HepG2 (cell line): ENCODE measurements at regions not wholly inside any gene's neighbourhood (a gene's known extent, or its start where the extent isn't known, plus 50 kb on each side); places are given as distances from the start of the nearest gene placed in this dataset.

Experiments used
- ATAC-seq: fragments of 200-7000 bp; cut with Tn5 transposase; 3 replicates; pipeline ENCODE4 v1.9.1; 2020; ENCODE audit warnings: mild to moderate bottlenecking, moderate library complexity
- BruUV-seq: library from RNA; stranded (reverse); fragments of 400-500 nt; replicated peaks from 2 replicates; lab custom pipeline; 2021; lab: Mats Ljungman, UMichigan
- CTCF ChIA-PET: fragments of 300-600 bp; formaldehyde crosslinking; extraction: SDS; loops from one replicate; lab custom pipeline; 2021; ENCODE audit warnings: low total read pairs, inconsistent platforms, low intra/inter-chr PET ratio; lab: Yijun Ruan, JAX
- POLR2A ChIA-PET: fragments of 350-600 bp; sonication (Branson Sonifier 250); formaldehyde crosslinking; loops from one replicate; lab custom pipeline; 2020; ENCODE audit warnings: antibody characterized with exemption, inconsistent platforms; lab: Yijun Ruan, JAX
- DNase-seq: peaks from one replicate; pipeline ENCODE4 v3.0.0-alpha.2; 2015; ENCODE audit warnings: low spot score
- FAIRE-seq: peaks from 3 replicates; lab custom pipeline; 2011; peaks lifted over from hg19 to GRCh38; lab: Jason Lieb, UNC
- H2AFZ ChIP-seq: one replicate; pipeline ENCODE4 v1.6.1; 2011; ENCODE audit warnings: low read length, inconsistent platforms
- H3K27ac ChIP-seq: fragments of 300-600 bp; 3 replicates; pipeline ENCODE4 v1.8.0; 2011; ENCODE audit warnings: mixed run types, mild to moderate bottlenecking, mixed read lengths, low read length, inconsistent platforms; ENCODE audit not compliant: insufficient read depth; ENCODE audit errors: extremely low read length
- H3K27me3 ChIP-seq, 2 experiments: fragments of 200-600 bp in 1 of 2; 2 replicates in 1 of 2; 3 replicates in 1 of 2; pipeline versions ENCODE4 v1.6.0 to v1.8.0; 2011; ENCODE audit warnings: low read length in 2 of 2, mild to moderate bottlenecking in 2 of 2, moderate library complexity in 2 of 2, inconsistent platforms in 1 of 2; ENCODE audit not compliant: insufficient read depth in 2 of 2, control insufficient read depth in 1 of 2
- H3K36me3 ChIP-seq, 2 experiments: fragments of 200-600 bp in 1 of 2; replicated peaks in 1 of 2; 2 replicates in 1 of 2; 3 replicates in 1 of 2; pipeline versions ENCODE4 v1.5.1 to v1.8.0; 2011; ENCODE audit warnings: low read length in 2 of 2, inconsistent platforms in 1 of 2; ENCODE audit not compliant: insufficient read depth in 2 of 2, control insufficient read depth in 1 of 2
- H3K4me1 ChIP-seq: 2 replicates; pipeline ENCODE4 v1.5.1; 2012; ENCODE audit warnings: low read length, inconsistent platforms; ENCODE audit not compliant: insufficient read depth
- H3K4me2 ChIP-seq: 2 replicates; pipeline ENCODE4 v1.6.0; 2011; ENCODE audit warnings: low read depth, low read length, inconsistent platforms
- H3K4me3 ChIP-seq, 3 experiments: fragments of 200-600 bp in 1 of 3; sonication (generic), shearing (Covaris generic) in 1 of 3; replicated peaks in 1 of 3; 2 replicates each; pipeline ENCODE4 v1.5.1; 2011 to 2016; ENCODE audit warnings: low read length in 3 of 3, inconsistent platforms in 2 of 3, low read depth in 2 of 3, mild to moderate bottlenecking in 2 of 3, control low read depth in 1 of 3, mixed read lengths in 1 of 3; ENCODE audit not compliant: insufficient read depth in 1 of 3
- H3K79me2 ChIP-seq: one replicate; pipeline ENCODE4 v1.6.1; 2011; ENCODE audit warnings: low read length, inconsistent platforms; ENCODE audit not compliant: insufficient read depth
- H3K9ac ChIP-seq: 2 replicates; pipeline ENCODE4 v1.6.0; 2011; ENCODE audit warnings: mild to moderate bottlenecking, low read depth, low read length, inconsistent platforms; ENCODE audit not compliant: insufficient read depth
- H3K9me3 ChIP-seq: 2 replicates; pipeline ENCODE4 v1.5.1; 2012; ENCODE audit warnings: mild to moderate bottlenecking, low read length
- H4K20me1 ChIP-seq: 2 replicates; pipeline ENCODE4 v1.6.0; 2011; ENCODE audit warnings: inconsistent platforms, mild to moderate bottlenecking, low read length, moderate library complexity; ENCODE audit not compliant: insufficient read depth
- BCL6 ChIP-seq: IDR thresholded peaks from 2 replicates; pipeline ENCODE4 v1.6.1; 2016; ENCODE audit warnings: missing genetic modification reagents, missing compliant biosample characterization
- ELF4 ChIP-seq: sonication (generic); formaldehyde crosslinking; IDR thresholded peaks from 2 replicates; pipeline ENCODE4 v1.5.0; 2020; ENCODE audit warnings: missing genetic modification reagents, mild to moderate bottlenecking, moderate library complexity, borderline replicate concordance
- GLMP ChIP-seq: sonication (generic); formaldehyde crosslinking; IDR thresholded peaks from 2 replicates; pipeline ENCODE4 v1.9.0; 2021; ENCODE audit warnings: missing genetic modification reagents, mild to moderate bottlenecking, borderline replicate concordance
- MBNL3 ChIP-seq: fragments of 250-450 bp; sonication (Bioruptor Pico); conservative IDR thresholded peaks from 2 replicates; pipeline ENCODE4 v1.8.0; 2022; ENCODE audit warnings: mild to moderate bottlenecking, inconsistent platforms
- MED8 ChIP-seq: sonication (generic); formaldehyde crosslinking; IDR thresholded peaks from 2 replicates; pipeline ENCODE4 v1.8.1; 2023; ENCODE audit warnings: mild to moderate bottlenecking, missing genetic modification reagents; ENCODE audit not compliant: insufficient replicate concordance
- PAXIP1 ChIP-seq: sonication (generic); formaldehyde crosslinking; conservative IDR thresholded peaks from 2 replicates; pipeline ENCODE4 v1.4.0; 2020; ENCODE audit warnings: mild to moderate bottlenecking, missing genetic modification reagents, moderate library complexity
- ZBTB1 ChIP-seq: sonication (generic); formaldehyde crosslinking; IDR thresholded peaks from 2 replicates; pipeline ENCODE4 v1.4.0; 2020; ENCODE audit warnings: missing genetic modification reagents, borderline replicate concordance
- ZFP90 ChIP-seq: sonication (generic); formaldehyde crosslinking; IDR thresholded peaks from 2 replicates; pipeline ENCODE4 v1.8.0; 2022; ENCODE audit warnings: missing genetic modification reagents, mild to moderate bottlenecking, inconsistent platforms, borderline replicate concordance
- ZMAT3 ChIP-seq: sonication (generic); formaldehyde crosslinking; conservative IDR thresholded peaks from 2 replicates; pipeline ENCODE4 v1.7.0; 2021; ENCODE audit warnings: missing genetic modification reagents
- ZNF674 ChIP-seq: sonication (generic); formaldehyde crosslinking; IDR thresholded peaks from 2 replicates; pipeline ENCODE4 v1.5.0; 2020; ENCODE audit warnings: low read depth, mild to moderate bottlenecking, missing genetic modification reagents
- ZNF781 ChIP-seq: sonication (generic); formaldehyde crosslinking; IDR thresholded peaks from 2 replicates; pipeline ENCODE4 v1.5.1; 2020; ENCODE audit warnings: borderline replicate concordance, mild to moderate bottlenecking, missing genetic modification reagents; ENCODE audit errors: not compliant biosample characterization
- ZSCAN5A ChIP-seq: sonication (generic); formaldehyde crosslinking; IDR thresholded peaks from 2 replicates; pipeline ENCODE4 v1.8.0; 2022; ENCODE audit warnings: mild to moderate bottlenecking, missing genetic modification reagents, borderline replicate concordance
- WGBS: methylation state at CpG from one replicate; pipeline ENCODE4 v1.1.6; 2017; ENCODE audit warnings: low lambda C conversion rate; 5-methylcytosine and 5-hydroxymethylcytosine counted together
- in situ Hi-C: cut with HindIII; loops from 2 replicates; pipeline ENCODE4 v1.10.0; 2017; ENCODE audit warnings: low pct_unique_long_range_greater_than_20kb; ENCODE audit not compliant: extremely low pct_ligation_motif_present
- intact Hi-C: fragments of 100-400 bp; cut with micrococcal nuclease; formaldehyde crosslinking; loops from one replicate; pipeline ENCODE4 v1.10.0; 2022; ENCODE audit not compliant: unreplicated experiment
- TF ChIP-seq, protein P1 (sequence below): sonication (generic); formaldehyde crosslinking; IDR thresholded peaks from 2 replicates; pipeline ENCODE4 v1.4.0; 2020; ENCODE audit warnings: missing genetic modification reagents

DNA sequence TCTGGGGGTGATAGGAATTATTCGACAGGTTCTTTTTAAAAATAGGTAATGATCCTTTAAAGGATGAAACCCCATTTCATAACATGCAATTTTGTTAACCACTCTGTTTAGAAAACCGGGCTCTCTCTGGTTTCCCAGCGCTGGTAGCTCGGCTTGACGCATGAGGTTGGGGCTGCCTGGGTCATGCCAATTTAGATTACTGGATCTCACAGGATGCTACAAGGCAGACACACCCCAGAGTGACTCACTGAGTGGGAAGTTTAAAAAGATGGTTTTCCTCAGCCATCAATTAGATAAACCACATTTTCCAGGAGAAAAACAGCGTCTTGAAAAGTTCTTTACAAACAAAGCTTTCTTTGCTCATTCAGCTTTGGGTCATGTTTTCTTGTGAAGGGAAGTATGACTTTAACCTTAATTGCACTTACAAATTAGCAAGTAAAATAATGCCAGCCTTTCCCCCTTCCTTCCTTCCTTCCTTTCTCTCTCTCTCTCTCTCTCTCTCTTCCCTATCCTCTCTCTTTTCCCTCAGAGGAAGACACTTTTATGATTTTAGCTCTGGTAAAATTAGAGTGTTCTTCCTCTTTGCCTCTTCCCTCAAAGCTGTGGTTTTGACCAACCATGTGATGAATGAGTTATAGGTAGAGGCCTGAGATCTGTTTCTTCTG, 99.8 kb downstream of the EPDR1 start:
- DNase-seq (no peak), FAIRE-seq (no peak), ATAC-seq (no peak)
- Histone ChIP-seq H2AFZ (no peak overlapping the region), H4K20me1 (no peaks in the 10 kb centered on the region), H3K36me3 (no peaks in the 10 kb centered on the region), H3K4me1 (no peaks in the 10 kb centered on the region), H3K79me2 (no peaks in the 10 kb centered on the region), H3K4me2 (no peak overlapping the region), H3K9ac (no peak overlapping the region), H3K4me3 (no peak overlapping the region), H3K9me3 (no peaks in the 10 kb centered on the region), H3K27ac (no peak overlapping the region), H3K27me3 (no peaks in the 10 kb centered on the region)
- in situ Hi-C loops, result no loop called here
- intact Hi-C loops, result loop anchor here (2.0 to 5.0 kb wide), 2 partner anchors 103 to 118 kb away; partner anchors contain the start of gene SFRP4
- BruUV-seq, result no TSS peak
- WGBS, result 44% methylated on average over 6 of the region's 6 CpGs
- CTCF ChIA-PET, result no interaction called here
- POLR2A ChIA-PET, result no interaction called here
- TF ChIP-seq ZNF781 (CRISPR knock-in tag) (no peak), ZSCAN5A (CRISPR knock-in tag) (no peak), ZFP90 (CRISPR knock-in tag) (no peak), ZMAT3 (CRISPR knock-in tag) (no peak), PAXIP1 (CRISPR knock-in tag) (no peak), GLMP (CRISPR knock-in tag) (no peak), ELF4 (CRISPR knock-in tag) (no peak), ZBTB1 (CRISPR knock-in tag) (no peak), BCL6 (CRISPR knock-in tag) (no peak), MED8 (CRISPR knock-in tag) (no peak), MBNL3 (no peak), ZNF674 (CRISPR knock-in tag) (no peak)
- TF ChIP-seq, protein P1, sequence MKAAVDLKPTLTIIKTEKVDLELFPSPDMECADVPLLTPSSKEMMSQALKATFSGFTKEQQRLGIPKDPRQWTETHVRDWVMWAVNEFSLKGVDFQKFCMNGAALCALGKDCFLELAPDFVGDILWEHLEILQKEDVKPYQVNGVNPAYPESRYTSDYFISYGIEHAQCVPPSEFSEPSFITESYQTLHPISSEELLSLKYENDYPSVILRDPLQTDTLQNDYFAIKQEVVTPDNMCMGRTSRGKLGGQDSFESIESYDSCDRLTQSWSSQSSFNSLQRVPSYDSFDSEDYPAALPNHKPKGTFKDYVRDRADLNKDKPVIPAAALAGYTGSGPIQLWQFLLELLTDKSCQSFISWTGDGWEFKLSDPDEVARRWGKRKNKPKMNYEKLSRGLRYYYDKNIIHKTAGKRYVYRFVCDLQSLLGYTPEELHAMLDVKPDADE, result no peak
